Glomerular visceral epithelial cell (primary cell): ENCODE measurements at regions not wholly inside any gene's neighbourhood (a gene's known extent, or its start where the extent isn't known, plus 50 kb on each side); places are given as distances from the start of the nearest gene placed in this dataset.
A peak's percentile ranks its signal among the peaks of the same experiment; 100 is the strongest.
"Not testable (repeated sequence)": the region's sequence is repeated elsewhere in the genome, so short reads cannot be mapped to it uniquely, and the experiment has no call there.

Source experiments
- DNase-seq: peaks from one replicate; pipeline ENCODE4 v3.0.0-alpha.2; 2016; ENCODE audit errors: extremely low spot score

GRCh38 chr15:85264614-85265190 lies 115.7 kb upstream of the AKAP13 start:
- DNase-seq, result not testable (repeated sequence)

- DNase-seq, result not testable (repeated sequence)
Observed at GRCh38 chr15:85267158-85267857, 113.1 kb upstream of the AKAP13 start.

GRCh38 chr15:85274315-85275050 lies 105.9 kb upstream of the AKAP13 start:
- DNase-seq, result no peak

- DNase-seq, result no peak
Observed at GRCh38 chr15:85276508-85276907, 103.9 kb upstream of the AKAP13 start.

GRCh38 chr15:85276921-85277320 lies 103.5 kb upstream of the AKAP13 start:
- peak; percentile 15 for DNase-seq

DNA sequence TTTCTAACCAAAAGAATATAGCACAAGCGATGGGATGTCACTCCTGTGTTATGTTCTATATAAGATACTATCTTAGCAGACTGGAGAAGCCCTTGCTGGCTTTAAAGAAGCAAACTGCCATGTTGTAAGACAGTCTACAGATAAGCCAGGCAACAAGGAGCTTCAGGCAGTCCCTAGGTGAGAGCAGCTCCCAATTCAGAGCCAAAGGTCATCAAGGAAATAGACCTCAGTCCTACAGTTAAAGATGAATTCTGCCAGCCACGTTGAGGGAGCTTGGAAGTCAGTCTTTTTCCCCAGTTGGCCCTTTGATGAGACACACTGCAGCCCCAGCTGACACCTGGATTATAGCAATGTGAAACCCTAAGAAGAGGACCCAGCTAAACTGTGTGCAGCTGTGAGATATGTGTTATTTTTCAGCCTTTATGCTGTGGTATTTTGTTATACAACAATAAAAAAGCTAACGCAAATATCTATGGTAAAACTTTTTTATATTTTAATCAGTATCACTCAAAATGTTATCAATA lies 102.5 kb upstream of the AKAP13 start:
- no peak for DNase-seq

DNA sequence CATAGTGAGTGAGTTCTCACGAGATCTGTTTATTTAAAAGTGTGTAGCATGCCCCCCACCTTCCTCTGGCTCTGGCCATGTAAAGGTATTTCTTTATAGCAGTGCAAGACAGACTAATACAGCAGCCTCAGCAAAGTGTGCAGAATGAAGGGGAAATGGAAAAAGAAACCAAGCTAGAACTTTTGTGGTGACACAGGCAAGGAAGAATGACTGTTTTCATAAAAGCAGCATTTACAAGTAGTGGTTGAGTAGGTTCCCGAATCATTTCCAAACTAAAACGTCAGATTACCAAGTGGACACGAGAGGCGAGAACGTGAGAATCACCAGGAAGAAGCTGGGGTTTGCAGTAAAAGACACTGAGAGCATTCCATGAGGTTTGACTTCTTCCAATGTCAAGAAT lies 100.2 kb upstream of the AKAP13 start:
- DNase-seq, result no peak

- DNase-seq, result no peak
Observed at GRCh38 chr15:85281293-85281882, 99.0 kb upstream of the AKAP13 start.

DNA sequence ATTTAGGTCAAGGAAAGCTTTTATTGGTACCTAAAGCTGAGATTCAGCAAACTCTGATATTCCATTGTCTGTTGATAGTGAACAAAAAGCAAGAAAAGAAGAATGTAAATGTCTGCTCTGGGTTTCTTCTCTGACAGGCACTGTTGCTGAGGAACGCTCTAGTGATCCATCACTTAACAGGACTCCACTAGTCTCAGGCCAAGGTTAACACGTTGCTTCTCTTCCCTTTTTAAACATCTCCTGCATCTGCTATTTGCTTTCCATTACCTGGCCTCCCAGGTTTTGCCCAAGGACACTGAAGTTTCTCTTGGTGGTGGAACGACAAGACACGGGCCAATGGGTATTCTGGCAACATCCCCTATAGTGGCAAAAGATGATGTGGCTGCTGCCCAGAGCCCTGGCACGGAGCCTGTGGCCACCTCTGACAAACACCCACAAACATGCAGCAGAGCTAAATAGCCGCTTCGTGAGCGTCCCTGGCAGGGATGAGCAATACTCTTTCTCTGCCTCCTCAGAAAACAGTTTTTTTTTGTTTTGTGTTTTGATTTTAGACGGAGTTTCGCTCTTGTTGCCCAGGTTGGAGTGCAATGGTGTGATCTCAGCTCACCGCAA lies 97.8 kb upstream of the AKAP13 start:
- DNase-seq, result peak; percentile 84

DNA sequence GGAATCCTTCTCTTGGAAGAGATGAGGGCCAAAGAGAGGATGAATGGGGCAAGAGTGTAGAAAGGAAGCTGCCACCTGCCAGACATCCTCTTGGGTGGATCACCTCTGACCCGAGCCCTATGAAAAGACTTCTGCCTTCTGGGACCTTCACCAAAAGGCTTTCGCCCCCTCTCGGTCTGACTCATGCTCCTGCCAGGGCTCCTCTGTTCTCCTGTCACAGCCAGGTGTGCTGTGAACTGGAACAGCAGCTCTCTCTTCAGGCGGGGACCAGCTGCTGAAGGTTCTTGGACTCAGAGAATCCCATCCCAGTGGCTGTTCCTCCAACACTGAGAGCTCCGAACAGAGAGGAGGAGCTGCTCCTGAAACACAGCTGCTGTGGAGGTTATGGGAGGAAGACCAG lies 96.6 kb upstream of the AKAP13 start:
- peak; percentile 30 for DNase-seq

DNA sequence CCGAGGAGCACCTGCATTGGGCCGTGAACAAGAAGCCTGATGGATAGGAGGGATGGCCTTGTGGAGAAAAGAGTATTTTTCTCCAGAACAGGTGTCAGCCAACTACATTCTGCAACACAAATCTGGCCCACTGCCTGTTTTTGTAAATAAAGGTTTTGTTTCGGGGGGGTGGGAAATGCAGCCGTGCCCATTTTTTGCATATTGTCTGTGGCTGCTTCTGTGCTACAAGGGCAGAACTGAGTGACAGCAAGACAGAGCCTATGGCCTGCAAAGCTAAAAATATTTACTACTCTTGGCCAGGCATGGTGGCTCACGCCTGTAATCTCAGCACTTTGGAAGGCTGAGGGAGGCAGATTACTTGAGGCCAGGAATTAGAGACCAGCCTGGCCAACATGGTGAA lies 95.9 kb upstream of the AKAP13 start:
- DNase-seq, result no peak

- DNase-seq, result peak; percentile 66
Observed at GRCh38 chr15:85289677-85290365, 90.6 kb upstream of the AKAP13 start.

DNA sequence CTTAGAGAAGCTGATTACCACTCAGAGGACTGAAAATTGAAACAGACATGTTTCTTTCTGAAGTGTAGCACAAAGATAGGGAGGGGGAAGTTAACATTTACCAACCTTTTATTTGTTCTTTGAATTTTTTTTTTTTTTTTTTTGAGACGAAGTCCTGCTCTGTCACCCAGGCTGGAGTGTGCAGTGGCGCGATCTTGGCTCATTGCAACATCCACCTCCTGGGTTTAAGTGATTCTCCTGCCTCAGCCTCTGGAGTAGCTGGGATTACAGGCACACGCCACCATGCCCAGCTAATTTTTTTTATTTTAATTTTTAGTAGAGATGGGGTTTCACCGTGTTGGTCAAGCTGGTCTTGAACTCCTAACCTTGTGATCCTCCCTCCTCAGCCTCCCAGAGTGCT lies 87.8 kb upstream of the AKAP13 start:
- DNase-seq, result not testable (repeated sequence)

DNA sequence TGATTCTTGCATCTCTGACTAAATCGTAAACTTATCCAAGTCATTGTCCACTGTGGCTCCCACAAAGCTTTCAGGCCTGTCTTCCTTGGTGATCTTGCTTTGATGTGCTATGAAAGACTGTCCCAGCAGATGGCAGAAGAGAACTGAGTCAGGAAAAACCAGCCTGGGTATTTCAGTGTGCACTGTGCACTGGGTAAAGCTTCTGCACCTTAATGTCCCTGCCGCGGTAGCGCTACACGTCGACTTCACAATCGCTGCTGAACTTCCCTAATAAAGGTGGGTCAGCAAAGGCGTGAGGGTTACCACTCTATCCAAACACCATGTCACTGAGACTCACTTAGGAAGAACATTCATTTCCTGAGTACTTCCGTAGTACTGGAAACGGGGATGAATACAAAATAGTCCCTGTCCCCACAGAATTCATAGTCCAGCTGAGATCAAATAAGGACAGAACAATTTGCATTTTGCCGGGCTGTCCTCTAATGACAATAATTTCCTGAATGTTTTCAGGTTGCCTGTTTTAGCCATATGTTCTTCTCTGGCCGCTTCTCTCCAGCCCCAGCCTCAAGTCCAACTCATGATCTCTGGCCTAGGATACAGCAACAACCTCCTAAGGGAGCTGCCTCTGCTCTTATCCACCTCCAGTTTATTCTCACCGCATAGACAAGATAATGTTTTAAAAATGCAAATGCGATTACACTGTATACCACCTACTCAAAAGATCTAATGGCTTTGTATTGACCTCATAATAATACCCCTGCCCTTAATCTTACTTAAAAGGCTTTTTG lies 83.6 kb upstream of the AKAP13 start:
- peak; percentile 83 for DNase-seq

DNA sequence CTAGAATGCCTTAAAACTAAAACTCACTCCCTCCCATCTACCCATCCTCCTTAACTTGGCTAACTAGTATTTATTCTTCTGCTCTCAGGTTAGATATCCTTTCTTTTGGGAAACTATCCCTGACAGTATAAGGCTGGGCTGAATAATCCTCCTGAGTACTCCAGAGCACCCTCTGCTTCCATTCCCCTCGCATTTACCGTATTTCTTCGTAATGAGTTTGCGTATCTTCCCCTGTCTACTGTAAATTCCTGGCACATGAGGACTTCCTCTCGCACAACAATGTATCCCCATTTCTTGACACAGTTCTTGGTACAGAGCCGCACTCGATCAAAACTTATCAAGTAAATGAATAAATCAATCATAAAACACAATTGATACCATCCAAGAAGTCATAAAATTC lies 82.9 kb upstream of the AKAP13 start:
- DNase-seq, result no peak

DNA sequence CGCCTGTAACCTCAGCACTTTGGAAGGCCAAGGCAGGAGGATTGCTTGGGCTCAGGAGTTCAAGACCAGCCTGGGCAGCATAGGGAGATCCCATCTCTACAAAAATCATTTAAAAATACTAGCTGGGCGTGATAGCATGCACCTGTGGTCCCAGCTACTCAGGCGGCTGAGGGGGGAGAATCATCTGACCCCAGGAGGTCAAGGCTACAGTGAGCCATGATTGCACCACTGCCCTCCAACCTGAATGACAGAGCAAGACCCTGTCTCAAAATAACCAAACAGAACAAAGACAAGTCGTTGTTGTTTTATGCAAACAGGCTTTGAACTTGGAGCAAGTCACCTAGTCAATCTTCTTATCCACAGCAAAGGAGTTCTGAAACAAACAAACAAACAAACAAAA lies 82.0 kb upstream of the AKAP13 start:
- no peak for DNase-seq

DNA sequence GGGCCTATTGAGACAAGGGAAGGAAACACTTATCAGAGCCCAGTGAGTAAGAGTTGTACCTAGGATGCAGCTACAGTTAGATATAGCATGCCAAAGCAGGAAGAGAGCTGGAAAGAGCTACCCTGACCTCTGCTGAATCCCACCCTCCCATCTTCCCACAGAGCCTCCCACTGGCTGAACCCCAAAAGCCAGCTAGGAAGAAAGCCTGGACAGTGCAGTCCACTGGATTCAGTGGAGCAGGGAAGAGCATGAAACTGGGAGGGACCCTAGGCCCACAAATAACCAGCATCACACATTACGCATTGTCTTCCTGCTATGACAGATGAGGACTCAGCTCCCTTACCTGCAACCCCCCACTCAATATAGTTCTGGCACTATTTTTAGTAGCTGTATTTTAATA lies 81.5 kb upstream of the AKAP13 start:
- DNase-seq, result no peak

GRCh38 chr15:85302271-85302670 lies 78.1 kb upstream of the AKAP13 start:
- no peak for DNase-seq

GRCh38 chr15:85305050-85305449 lies 75.4 kb upstream of the AKAP13 start:
- no peak for DNase-seq

GRCh38 chr15:85306946-85307686 lies 73.3 kb upstream of the AKAP13 start:
- no peak for DNase-seq
